ENCODE measurements at regions not wholly inside any gene's neighbourhood (a gene's known extent, or its start where the extent isn't known, plus 50 kb on each side); places are given as distances from the start of the nearest gene placed in this dataset.
"Not testable (repeated sequence)": the region's sequence is repeated elsewhere in the genome, so short reads cannot be mapped to it uniquely, and the experiment has no call there.

GRCh38 chr3:39631136-39631535, 163.7 kb downstream of the MOBP start:
- no peak overlapping the region for H3K4me3 Mint-ChIP-seq
- peaks cover 0 to 8% (median 2%) of the 10 kb centered on the region in 3 donors for H3K27me3 Mint-ChIP-seq (ENCODE audit: low read depth in 3 of 3)
- no peak overlapping the region for H3K27ac Mint-ChIP-seq
- DNase-seq = no peak
- no peaks in the 10 kb centered on the region for H3K36me3 Mint-ChIP-seq
- H3K4me1 Mint-ChIP-seq = no peaks in the 10 kb centered on the region
- peaks cover 1 to 14% (median 7%) of the 10 kb centered on the region in 6 donors for H3K9me3 Mint-ChIP-seq

DNA sequence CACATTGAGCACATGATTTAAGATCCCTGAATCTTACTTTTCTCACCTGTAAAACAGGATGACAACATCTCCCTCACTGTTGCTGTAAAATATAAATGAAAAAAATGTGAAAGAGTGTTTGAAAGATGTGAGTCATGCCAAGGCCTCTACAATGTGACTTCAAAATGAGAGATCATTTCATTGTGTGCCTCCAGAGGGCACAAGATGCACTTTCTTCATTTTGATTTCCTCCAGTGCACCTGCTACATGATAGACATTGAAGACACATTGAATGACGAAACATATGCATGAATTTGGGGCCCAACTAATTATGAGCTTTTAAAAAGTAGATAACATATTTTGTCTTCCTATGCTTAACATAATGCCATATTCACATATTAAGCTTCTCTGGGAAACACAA, 170.3 kb downstream of the MOBP start:
- Mint-ChIP-seq H3K9me3 (peaks cover 0 to 5% (median 0%) of the 10 kb centered on the region in 6 donors), H3K27ac (no peak overlapping the region), H3K4me1 (no peaks in the 10 kb centered on the region), H3K36me3 (no peaks in the 10 kb centered on the region), H3K27me3 (ENCODE audit: low read depth in 3 of 3) (peaks cover 0 to 5% (median 2%) of the 10 kb centered on the region in 3 donors), H3K4me3 (no peak overlapping the region)
- DNase-seq = no peak

DNA sequence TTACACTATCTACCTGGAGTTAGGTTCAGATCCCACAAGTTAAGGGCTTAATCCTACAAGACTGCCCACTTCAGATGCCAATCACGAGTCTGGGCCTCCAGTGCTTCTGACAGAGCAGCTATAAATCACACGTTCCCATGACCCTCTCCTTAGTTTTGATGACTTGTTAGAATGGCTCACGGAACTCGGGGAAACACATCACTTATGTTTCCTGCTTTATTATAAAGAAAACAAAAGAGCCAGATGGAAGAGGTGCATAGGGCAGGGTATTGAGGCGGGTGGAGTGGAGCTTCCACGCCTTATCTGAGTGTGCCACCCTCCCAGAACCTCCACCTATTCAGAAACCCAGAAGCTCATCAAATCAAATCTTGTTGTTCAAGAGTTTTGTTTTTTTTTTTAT, 170.8 kb downstream of the MOBP start:
- Mint-ChIP-seq H3K27ac (no peak overlapping the region), H3K27me3 (ENCODE audit: low read depth in 3 of 3) (peaks cover 0 to 5% (median 2%) of the 10 kb centered on the region in 3 donors), H3K9me3 (peaks cover 0 to 5% (median 0%) of the 10 kb centered on the region in 6 donors), H3K4me1 (no peaks in the 10 kb centered on the region), H3K4me3 (no peak overlapping the region), H3K36me3 (no peaks in the 10 kb centered on the region)
- DNase-seq = no peak

GRCh38 chr3:39639344-39640236, 169.8 kb upstream of the MYRIP start:
- DNase-seq = no peak
- no peak overlapping the region for H3K4me3 Mint-ChIP-seq

DNA sequence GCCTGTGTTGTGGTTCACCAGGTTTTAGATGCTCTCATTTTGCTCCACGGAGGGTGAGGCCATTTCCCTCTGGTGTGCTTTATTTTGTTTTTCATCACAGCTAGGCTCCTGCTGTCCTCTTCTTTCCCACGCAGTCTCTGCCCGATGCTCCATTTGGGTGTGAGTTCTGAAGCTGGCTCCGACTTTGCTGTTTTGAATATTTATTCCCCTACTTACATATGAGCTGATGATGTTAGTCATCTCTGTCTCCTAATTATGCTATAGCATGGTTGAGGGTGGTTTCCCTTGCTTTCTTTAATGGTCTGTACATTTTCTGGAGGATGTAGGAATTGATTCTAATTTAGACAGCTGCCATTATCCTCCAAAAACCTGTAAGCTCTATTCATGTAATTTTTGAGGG, 168.1 kb upstream of the MYRIP start:
- DNase-seq = no peak
- H3K27ac Mint-ChIP-seq = no peak overlapping the region
- peaks cover 0 to 5% (median 2%) of the 10 kb centered on the region in 3 donors for H3K27me3 Mint-ChIP-seq (ENCODE audit: low read depth in 3 of 3)
- no peaks in the 10 kb centered on the region for H3K4me1 Mint-ChIP-seq
- H3K4me3 Mint-ChIP-seq = no peak overlapping the region
- H3K36me3 Mint-ChIP-seq = no peaks in the 10 kb centered on the region
- peaks cover 0 to 5% (median 0%) of the 10 kb centered on the region in 6 donors for H3K9me3 Mint-ChIP-seq

More at GRCh38 chr3:39639344-39640236, 169.8 kb upstream of the MYRIP start:
- peaks cover 0 to 5% (median 2%) of the 10 kb centered on the region in 3 donors for H3K27me3 Mint-ChIP-seq (ENCODE audit: low read depth in 3 of 3)
- no peaks in the 10 kb centered on the region for H3K4me1 Mint-ChIP-seq
- no peaks in the 10 kb centered on the region for H3K36me3 Mint-ChIP-seq
- peaks cover 0 to 5% (median 0%) of the 10 kb centered on the region in 6 donors for H3K9me3 Mint-ChIP-seq
- H3K27ac Mint-ChIP-seq = no peak overlapping the region

DNA sequence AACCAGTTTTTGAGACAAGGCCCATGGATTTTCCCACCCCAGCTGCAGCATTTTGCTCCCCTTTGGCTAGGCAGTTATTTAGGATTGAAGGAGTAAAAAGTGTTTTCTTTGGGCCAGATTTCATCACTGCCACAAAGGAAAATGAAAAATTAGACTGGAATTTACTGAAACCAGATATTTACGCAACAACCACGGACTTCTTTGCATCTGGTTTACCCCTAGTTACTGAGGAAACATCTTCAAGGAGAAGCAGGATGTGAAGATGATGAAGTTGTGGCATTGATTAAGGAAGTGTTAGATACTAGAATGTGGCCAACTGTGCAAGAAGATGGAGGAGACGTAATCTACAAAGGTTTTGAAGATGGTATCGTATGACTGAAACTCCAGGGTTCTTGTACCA, 165.2 kb upstream of the MYRIP start:
- H3K36me3 Mint-ChIP-seq = no peaks in the 10 kb centered on the region
- H3K4me1 Mint-ChIP-seq = no peaks in the 10 kb centered on the region
- H3K27me3 Mint-ChIP-seq (ENCODE audit: low read depth in 3 of 3) = peaks cover 0 to 2% (median 0%) of the 10 kb centered on the region in 3 donors
- H3K9me3 Mint-ChIP-seq = peaks cover 0 to 4% (median 0%) of the 10 kb centered on the region in 6 donors
- H3K4me3 Mint-ChIP-seq = no peak overlapping the region
- no peak for DNase-seq
- no peak overlapping the region for H3K27ac Mint-ChIP-seq

- not testable (repeated sequence) for H3K4me1 Mint-ChIP-seq; H3K9me3 Mint-ChIP-seq; DNase-seq; H3K4me3 Mint-ChIP-seq; H3K27me3 Mint-ChIP-seq (ENCODE audit: low read depth in 3 of 3); H3K27ac Mint-ChIP-seq; H3K36me3 Mint-ChIP-seq
Measured at GRCh38 chr3:39651256-39651655, 158.2 kb upstream of the MYRIP start.

- DNase-seq = no peak
- H3K4me3 Mint-ChIP-seq = no peak overlapping the region
- H3K27ac Mint-ChIP-seq = no peak overlapping the region
- H3K4me1 Mint-ChIP-seq = no peaks in the 10 kb centered on the region
- peaks cover 0 to 4% (median 0%) of the 10 kb centered on the region in 6 donors for H3K9me3 Mint-ChIP-seq
- peaks cover 2 to 6% (median 4%) of the 10 kb centered on the region in 3 donors for H3K27me3 Mint-ChIP-seq (ENCODE audit: low read depth in 3 of 3)
- no peaks in the 10 kb centered on the region for H3K36me3 Mint-ChIP-seq
Measured at GRCh38 chr3:39651993-39652739, 157.2 kb upstream of the MYRIP start.

- not testable (repeated sequence) for H3K4me3 Mint-ChIP-seq; DNase-seq; H3K27me3 Mint-ChIP-seq (ENCODE audit: low read depth in 3 of 3); H3K4me1 Mint-ChIP-seq; H3K27ac Mint-ChIP-seq; H3K36me3 Mint-ChIP-seq
- H3K9me3 Mint-ChIP-seq = peaks cover 0 to 11% (median 0%) of the 10 kb centered on the region in 6 donors
Measured at GRCh38 chr3:39655718-39656117, 153.7 kb upstream of the MYRIP start.

DNA sequence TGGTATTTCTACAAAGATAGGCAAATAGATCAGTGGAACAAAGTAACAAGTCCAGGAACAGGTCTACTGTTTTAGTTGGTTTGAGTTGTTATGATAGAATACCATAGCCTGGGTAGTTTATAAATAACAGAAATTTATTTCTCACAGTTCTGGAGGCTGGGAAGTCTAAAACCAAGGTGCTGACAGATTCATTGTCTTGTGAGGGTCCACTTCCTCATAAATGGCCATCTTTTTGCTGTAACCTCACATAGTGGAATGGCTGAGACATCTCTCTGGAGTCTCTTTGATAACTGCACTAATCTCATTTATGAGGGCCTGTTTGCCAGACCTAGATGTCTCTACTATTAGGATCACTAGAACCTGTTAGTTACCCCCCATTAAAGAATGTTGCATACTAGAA, 152.3 kb upstream of the MYRIP start:
- Mint-ChIP-seq H3K4me1 (no peaks in the 10 kb centered on the region), H3K36me3 (no peaks in the 10 kb centered on the region), H3K9me3 (peaks cover 0 to 11% (median 0%) of the 10 kb centered on the region in 6 donors), H3K27ac (no peak overlapping the region), H3K4me3 (no peak overlapping the region), H3K27me3 (ENCODE audit: low read depth in 3 of 3) (peaks cover 0 to 6% (median 2%) of the 10 kb centered on the region in 3 donors)
- no peak for DNase-seq

DNA sequence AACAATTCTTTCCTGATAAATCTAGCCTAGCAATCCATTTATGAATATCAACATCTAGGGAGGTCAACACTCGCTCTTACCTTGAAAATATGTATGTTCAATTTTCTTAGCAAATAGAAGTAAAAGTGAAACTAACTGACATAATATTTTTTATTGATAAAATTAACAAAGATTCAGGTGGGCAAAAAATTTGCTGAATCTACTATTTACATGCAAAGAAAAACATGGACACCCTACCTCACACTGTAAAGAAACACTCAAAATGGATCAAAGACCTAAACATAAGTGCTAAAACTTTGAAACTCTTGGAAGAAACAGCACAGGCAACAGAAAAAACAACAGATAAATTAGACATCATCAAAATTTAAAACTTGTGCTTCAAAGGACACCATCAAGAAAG, 151.6 kb upstream of the MYRIP start:
- no peaks in the 10 kb centered on the region for H3K36me3 Mint-ChIP-seq
- no peak overlapping the region for H3K4me3 Mint-ChIP-seq
- H3K27ac Mint-ChIP-seq = no peak overlapping the region
- DNase-seq = no peak
- H3K4me1 Mint-ChIP-seq = no peaks in the 10 kb centered on the region
- peaks cover 0 to 6% (median 2%) of the 10 kb centered on the region in 3 donors for H3K27me3 Mint-ChIP-seq (ENCODE audit: low read depth in 3 of 3)
- H3K9me3 Mint-ChIP-seq = peaks cover 0 to 11% (median 0%) of the 10 kb centered on the region in 6 donors

GRCh38 chr3:39664931-39665330, 144.5 kb upstream of the MYRIP start:
- peaks cover 0 to 2% (median 0%) of the 10 kb centered on the region in 6 donors for H3K9me3 Mint-ChIP-seq
- no peak overlapping the region for H3K27ac Mint-ChIP-seq
- no peak for DNase-seq
- H3K36me3 Mint-ChIP-seq = no peaks in the 10 kb centered on the region
- no peaks in the 10 kb centered on the region for H3K4me1 Mint-ChIP-seq
- H3K27me3 Mint-ChIP-seq (ENCODE audit: low read depth in 3 of 3) = peaks cover 0 to 2% (median 0%) of the 10 kb centered on the region in 3 donors
- no peak overlapping the region for H3K4me3 Mint-ChIP-seq

DNA sequence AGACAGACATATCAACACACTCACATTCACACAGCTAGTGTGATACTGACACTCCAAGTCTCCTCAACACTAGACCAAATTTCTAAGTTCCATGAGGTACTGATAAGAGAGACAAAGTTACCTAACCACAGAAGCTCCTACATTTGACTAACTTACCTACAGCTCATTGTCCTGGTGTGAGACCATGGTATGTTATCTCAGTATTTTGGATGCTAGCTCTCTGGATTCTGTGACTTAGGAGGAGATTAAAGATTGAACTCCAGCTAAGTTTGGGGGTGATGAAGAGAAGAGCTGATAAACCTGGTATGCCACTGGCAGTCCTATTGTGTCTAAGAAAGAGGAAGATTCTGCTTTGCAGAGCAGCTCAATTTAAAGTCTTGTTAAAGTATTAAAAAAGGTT, 144.0 kb upstream of the MYRIP start:
- Mint-ChIP-seq H3K9me3 (peaks cover 0 to 2% (median 0%) of the 10 kb centered on the region in 6 donors), H3K27ac (no peak overlapping the region), H3K36me3 (no peaks in the 10 kb centered on the region), H3K4me3 (no peak overlapping the region), H3K4me1 (no peaks in the 10 kb centered on the region), H3K27me3 (ENCODE audit: low read depth in 3 of 3) (peaks cover 0 to 2% (median 0%) of the 10 kb centered on the region in 3 donors)
- DNase-seq = no peak

DNA sequence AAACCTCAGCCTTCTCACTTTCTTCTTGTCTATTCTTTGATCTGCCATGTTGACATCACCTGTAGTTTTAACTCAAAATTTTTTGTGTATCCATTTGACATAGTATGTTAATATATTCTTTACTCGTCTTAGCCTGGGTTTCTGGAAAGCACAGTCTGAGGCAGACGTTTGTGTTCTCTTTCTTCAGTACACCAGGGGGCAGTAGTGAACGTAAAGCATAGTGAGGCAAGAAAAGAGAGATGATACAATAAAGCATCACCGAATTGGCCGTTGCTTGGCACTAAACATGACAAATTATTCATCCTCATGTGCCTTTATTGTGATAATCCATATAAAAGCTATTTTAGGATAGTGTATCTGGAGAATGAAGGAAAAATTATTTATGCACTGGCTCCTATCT, 141.0 kb upstream of the MYRIP start:
- Mint-ChIP-seq H3K36me3 (no peaks in the 10 kb centered on the region), H3K4me1 (no peaks in the 10 kb centered on the region), H3K4me3 (no peak overlapping the region), H3K9me3 (peaks cover 0 to 3% (median 0%) of the 10 kb centered on the region in 6 donors), H3K27me3 (ENCODE audit: low read depth in 3 of 3) (peaks cover 0 to 2% (median 0%) of the 10 kb centered on the region in 3 donors), H3K27ac (no peak overlapping the region)
- no peak for DNase-seq
